Liver (tissue), 8 donors: ENCODE measurements at regions not wholly inside any gene's neighbourhood (a gene's known extent, or its start where the extent isn't known, plus 50 kb on each side); places are given as distances from the start of the nearest gene placed in this dataset.

Experiments used
- DNase-seq: peaks from one replicate; pipeline ENCODE4 v3.0.0-alpha.2; 2017; ENCODE audit warnings: low spot score
- H3K27ac ChIP-seq, 2 donors: one replicate each; pipeline ENCODE4 v1.7.0; 2013; ENCODE audit warnings: inconsistent platforms in 2 of 2, low read length in 2 of 2, control low read depth in 1 of 2, low read depth in 1 of 2, mild to moderate bottlenecking in 1 of 2
- H3K27me3 ChIP-seq, 4 donors: one replicate each; pipeline versions ENCODE4 v1.6.1 to v1.7.0; 2013; ENCODE audit warnings: low read length in 3 of 4, inconsistent platforms in 1 of 4, mild to moderate bottlenecking in 1 of 4, moderate library complexity in 1 of 4; ENCODE audit not compliant: control insufficient read depth in 4 of 4, insufficient read depth in 4 of 4
- H3K36me3 ChIP-seq, 4 donors: one replicate each; pipeline versions ENCODE4 v1.6.1 to v1.7.0; 2013; ENCODE audit warnings: low read length in 3 of 4, mild to moderate bottlenecking in 3 of 4, low read depth in 1 of 4, moderate library complexity in 1 of 4; ENCODE audit not compliant: control insufficient read depth in 4 of 4, insufficient read depth in 3 of 4
- H3K4me1 ChIP-seq, 4 donors: one replicate each; pipeline versions ENCODE4 v1.6.1 to v1.7.0; 2013; ENCODE audit warnings: low read length in 3 of 4, mild to moderate bottlenecking in 3 of 4, moderate library complexity in 1 of 4; ENCODE audit not compliant: control insufficient read depth in 4 of 4, insufficient read depth in 4 of 4
- H3K4me3 ChIP-seq, 3 donors: one replicate each; pipeline versions ENCODE4 v1.6.1 to v1.7.0; 2013; ENCODE audit warnings: low read length in 3 of 3, control low read depth in 1 of 3, low read depth in 1 of 3, mild to moderate bottlenecking in 1 of 3
- H3K9ac ChIP-seq, 2 donors: one replicate each; pipeline ENCODE4 v1.7.0; 2013; ENCODE audit warnings: low read length in 2 of 2, mild to moderate bottlenecking in 2 of 2, moderate library complexity in 2 of 2, control low read depth in 1 of 2, low read depth in 1 of 2
- H3K9me3 ChIP-seq, 4 donors: one replicate each; pipeline versions ENCODE4 v1.6.1 to v1.7.0; 2013; ENCODE audit warnings: low read length in 3 of 4; ENCODE audit not compliant: control insufficient read depth in 4 of 4
- EGR1 ChIP-seq, 2 donors: IDR thresholded peaks; 2 replicates each; pipeline ENCODE4 v1.6.1; 2016 to 2018; ENCODE audit warnings: antibody characterized with exemption in 2 of 2, low read depth in 2 of 2
- FOXA1 ChIP-seq: IDR thresholded peaks from 2 replicates; pipeline ENCODE4 v1.6.1; 2016; ENCODE audit warnings: antibody characterized with exemption
- FOXA2 ChIP-seq: IDR thresholded peaks from 2 replicates; pipeline ENCODE4 v1.6.1; 2016; ENCODE audit warnings: antibody characterized with exemption
- GABPA ChIP-seq, 2 donors: IDR thresholded peaks in 1 of 2; conservative IDR thresholded peaks in 1 of 2; 2 replicates each; pipeline ENCODE4 v1.6.1; 2016; ENCODE audit warnings: antibody characterized with exemption in 2 of 2, mild to moderate bottlenecking in 1 of 2, moderate library complexity in 1 of 2
- HNF4G ChIP-seq: IDR thresholded peaks from 2 replicates; pipeline ENCODE4 v1.6.1; 2016; ENCODE audit warnings: antibody characterized with exemption
- JUND ChIP-seq, 2 donors: IDR thresholded peaks; 2 replicates each; pipeline ENCODE4 v1.6.1; 2016; ENCODE audit warnings: antibody characterized with exemption in 2 of 2
- NR2F2 ChIP-seq: IDR thresholded peaks from 2 replicates; pipeline ENCODE4 v1.6.1; 2016; ENCODE audit warnings: antibody characterized with exemption
- RAD21 ChIP-seq, 2 donors: IDR thresholded peaks; 2 replicates each; pipeline ENCODE4 v1.6.1; 2016; ENCODE audit warnings: antibody characterized with exemption in 2 of 2, mild to moderate bottlenecking in 2 of 2
- RXRA ChIP-seq, 2 donors: IDR thresholded peaks; 2 replicates each; pipeline ENCODE4 v1.6.1; 2017 to 2018; ENCODE audit warnings: antibody characterized with exemption in 2 of 2, mild to moderate bottlenecking in 1 of 2
- SP1 ChIP-seq: IDR thresholded peaks from 2 replicates; pipeline ENCODE4 v1.6.1; 2018; ENCODE audit warnings: antibody characterized with exemption, mild to moderate bottlenecking
- TAF1 ChIP-seq: conservative IDR thresholded peaks from 2 replicates; pipeline ENCODE4 v1.6.1; 2016; ENCODE audit warnings: antibody characterized with exemption, mild to moderate bottlenecking
- YY1 ChIP-seq: IDR thresholded peaks from 2 replicates; pipeline ENCODE4 v1.6.1; 2016; ENCODE audit warnings: antibody characterized with exemption, mild to moderate bottlenecking
- WGBS: extraction: QIAGEN DNeasy Blood & Tissue Kit; methylation state at CpG from one replicate; pipeline ENCODE4 v1.1.7; 2013; 5-methylcytosine and 5-hydroxymethylcytosine counted together
- TF ChIP-seq, protein P1 (sequence below): IDR thresholded peaks from 2 replicates; pipeline ENCODE4 v1.6.1; 2016; ENCODE audit warnings: antibody characterized with exemption, mild to moderate bottlenecking
- TF ChIP-seq, protein P2 (sequence below): IDR thresholded peaks from 2 replicates; pipeline ENCODE4 v1.6.1; 2016; ENCODE audit warnings: antibody characterized with exemption
- TF ChIP-seq, protein P3 (sequence below): IDR thresholded peaks from 2 replicates; pipeline ENCODE4 v1.6.1; 2016; ENCODE audit warnings: antibody characterized with exemption
- TF ChIP-seq, protein P4 (sequence below): fragments of 150-350 bp; IDR thresholded peaks from 2 replicates; pipeline ENCODE4 v1.5.1; 2017; ENCODE audit warnings: improper control_type of control experiment, low read depth, low read length; ENCODE audit not compliant: missing input control
- TF ChIP-seq, protein P5 (sequence below): IDR thresholded peaks from 2 replicates; pipeline ENCODE4 v1.6.1; 2016; ENCODE audit warnings: antibody characterized with exemption
- donor health status: healthy.
- donor health status: healthy.
- donor health status: healthy.
- donor health status: healthy.
- donor health status: healthy.

DNA sequence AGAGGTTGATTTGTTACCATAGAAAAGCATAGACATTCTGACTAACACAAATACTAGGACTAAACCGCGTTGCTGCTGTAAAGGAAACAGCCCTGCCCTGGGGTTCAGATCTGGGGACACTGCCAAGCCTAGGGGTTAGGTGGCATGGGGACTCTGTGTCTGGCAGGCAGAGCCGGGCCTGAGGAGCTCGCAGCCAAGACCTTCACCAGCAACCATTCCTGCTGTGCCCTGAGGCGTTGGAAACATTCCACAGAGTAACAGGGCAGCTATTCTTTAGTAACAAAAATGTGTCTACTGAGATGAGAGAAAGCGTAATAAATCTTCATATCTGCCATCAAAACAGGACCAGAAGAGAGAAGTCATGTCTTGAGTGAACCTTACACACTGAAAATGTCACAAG, 280.5 kb downstream of the POM121L12 start:
- DNase-seq = no peak

DNA sequence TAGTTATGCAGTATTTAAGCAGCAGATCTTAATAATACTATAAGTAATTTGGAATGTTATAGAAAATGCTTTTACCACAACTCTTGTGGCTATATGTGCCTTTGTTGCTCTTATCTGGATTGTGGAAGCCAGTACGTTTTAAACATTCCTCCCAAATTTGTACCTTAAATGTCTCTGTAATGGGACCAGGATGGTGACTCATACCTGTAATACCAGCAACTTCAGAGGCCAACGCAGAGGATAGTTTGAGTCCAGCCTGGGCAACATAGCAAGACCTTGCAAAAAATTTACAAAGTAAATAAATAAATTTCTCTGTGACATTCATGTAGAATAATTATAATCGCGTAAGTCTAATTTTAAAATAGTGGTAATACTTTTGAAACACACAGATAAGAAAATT, 283.1 kb downstream of the POM121L12 start:
- Histone ChIP-seq H3K4me1 (no peaks in the 10 kb centered on the region), H3K4me3 (no peak overlapping the region), H3K27me3 (no peaks in the 10 kb centered on the region), H3K27ac (no peak overlapping the region), H3K9me3 (no peaks in the 10 kb centered on the region), H3K36me3 (no peaks in the 10 kb centered on the region), H3K9ac (no peak overlapping the region)
- no peak for TF ChIP-seq JUND (IDR thresholded peaks at IDR 0.05)
- WGBS = 81% methylated on average over 4 of the region's 4 CpGs
- DNase-seq = no peak

More for the DNA sequence above, 280.5 kb downstream of the POM121L12 start:
- H3K9me3 ChIP-seq = peaks cover 0 to 3% (median 0%) of the 10 kb centered on the region in 4 donors
- H3K9ac ChIP-seq = no peak overlapping the region
- WGBS = 63% methylated on average over 6 of the region's 6 CpGs
- H3K4me3 ChIP-seq = no peak overlapping the region
- no peaks in the 10 kb centered on the region for H3K27me3 ChIP-seq
- H3K4me1 ChIP-seq = no peaks in the 10 kb centered on the region
- TF ChIP-seq, protein P1, sequence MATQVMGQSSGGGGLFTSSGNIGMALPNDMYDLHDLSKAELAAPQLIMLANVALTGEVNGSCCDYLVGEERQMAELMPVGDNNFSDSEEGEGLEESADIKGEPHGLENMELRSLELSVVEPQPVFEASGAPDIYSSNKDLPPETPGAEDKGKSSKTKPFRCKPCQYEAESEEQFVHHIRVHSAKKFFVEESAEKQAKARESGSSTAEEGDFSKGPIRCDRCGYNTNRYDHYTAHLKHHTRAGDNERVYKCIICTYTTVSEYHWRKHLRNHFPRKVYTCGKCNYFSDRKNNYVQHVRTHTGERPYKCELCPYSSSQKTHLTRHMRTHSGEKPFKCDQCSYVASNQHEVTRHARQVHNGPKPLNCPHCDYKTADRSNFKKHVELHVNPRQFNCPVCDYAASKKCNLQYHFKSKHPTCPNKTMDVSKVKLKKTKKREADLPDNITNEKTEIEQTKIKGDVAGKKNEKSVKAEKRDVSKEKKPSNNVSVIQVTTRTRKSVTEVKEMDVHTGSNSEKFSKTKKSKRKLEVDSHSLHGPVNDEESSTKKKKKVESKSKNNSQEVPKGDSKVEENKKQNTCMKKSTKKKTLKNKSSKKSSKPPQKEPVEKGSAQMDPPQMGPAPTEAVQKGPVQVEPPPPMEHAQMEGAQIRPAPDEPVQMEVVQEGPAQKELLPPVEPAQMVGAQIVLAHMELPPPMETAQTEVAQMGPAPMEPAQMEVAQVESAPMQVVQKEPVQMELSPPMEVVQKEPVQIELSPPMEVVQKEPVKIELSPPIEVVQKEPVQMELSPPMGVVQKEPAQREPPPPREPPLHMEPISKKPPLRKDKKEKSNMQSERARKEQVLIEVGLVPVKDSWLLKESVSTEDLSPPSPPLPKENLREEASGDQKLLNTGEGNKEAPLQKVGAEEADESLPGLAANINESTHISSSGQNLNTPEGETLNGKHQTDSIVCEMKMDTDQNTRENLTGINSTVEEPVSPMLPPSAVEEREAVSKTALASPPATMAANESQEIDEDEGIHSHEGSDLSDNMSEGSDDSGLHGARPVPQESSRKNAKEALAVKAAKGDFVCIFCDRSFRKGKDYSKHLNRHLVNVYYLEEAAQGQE = no peak
- no peak for TF ChIP-seq GABPA (IDR thresholded peaks at IDR 0.05 in 1 of 2, conservative IDR thresholded peaks at IDR 0.05 in 1 of 2)
- TF ChIP-seq, protein P2, sequence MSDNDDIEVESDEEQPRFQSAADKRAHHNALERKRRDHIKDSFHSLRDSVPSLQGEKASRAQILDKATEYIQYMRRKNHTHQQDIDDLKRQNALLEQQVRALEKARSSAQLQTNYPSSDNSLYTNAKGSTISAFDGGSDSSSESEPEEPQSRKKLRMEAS = no peak
- H3K36me3 ChIP-seq = no peaks in the 10 kb centered on the region
- no peak overlapping the region for H3K27ac ChIP-seq

DNA sequence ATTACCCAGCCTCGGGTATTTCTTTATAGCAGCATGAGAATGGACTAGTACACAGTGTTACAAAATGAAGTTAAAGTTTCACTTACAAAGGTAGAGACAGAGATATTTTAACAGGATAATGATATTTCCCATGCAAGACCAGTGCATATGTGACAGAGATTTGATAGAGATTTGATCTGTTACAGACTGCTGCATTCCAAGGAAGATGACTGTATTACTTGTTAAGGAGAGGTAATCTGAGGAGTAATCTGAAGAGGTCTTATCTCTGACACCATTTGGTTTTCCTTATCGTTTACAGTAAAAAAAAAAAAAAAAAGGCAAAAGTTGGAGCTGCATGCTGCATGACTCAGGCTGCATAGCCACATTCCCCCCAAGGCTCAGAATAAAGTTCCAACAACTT, 289.6 kb downstream of the POM121L12 start:
- Histone ChIP-seq H3K9me3 (no peaks in the 10 kb centered on the region), H3K36me3 (no peaks in the 10 kb centered on the region), H3K4me1 (no peaks in the 10 kb centered on the region), H3K4me3 (no peak overlapping the region), H3K27me3 (no peaks in the 10 kb centered on the region), H3K9ac (no peak overlapping the region), H3K27ac (no peak overlapping the region)
- no peak for DNase-seq
- 48% methylated on average over 2 of the region's 2 CpGs for WGBS
- TF ChIP-seq SP1 = no peak
- TF ChIP-seq FOXA2 = no peak
- TF ChIP-seq, protein P3, sequence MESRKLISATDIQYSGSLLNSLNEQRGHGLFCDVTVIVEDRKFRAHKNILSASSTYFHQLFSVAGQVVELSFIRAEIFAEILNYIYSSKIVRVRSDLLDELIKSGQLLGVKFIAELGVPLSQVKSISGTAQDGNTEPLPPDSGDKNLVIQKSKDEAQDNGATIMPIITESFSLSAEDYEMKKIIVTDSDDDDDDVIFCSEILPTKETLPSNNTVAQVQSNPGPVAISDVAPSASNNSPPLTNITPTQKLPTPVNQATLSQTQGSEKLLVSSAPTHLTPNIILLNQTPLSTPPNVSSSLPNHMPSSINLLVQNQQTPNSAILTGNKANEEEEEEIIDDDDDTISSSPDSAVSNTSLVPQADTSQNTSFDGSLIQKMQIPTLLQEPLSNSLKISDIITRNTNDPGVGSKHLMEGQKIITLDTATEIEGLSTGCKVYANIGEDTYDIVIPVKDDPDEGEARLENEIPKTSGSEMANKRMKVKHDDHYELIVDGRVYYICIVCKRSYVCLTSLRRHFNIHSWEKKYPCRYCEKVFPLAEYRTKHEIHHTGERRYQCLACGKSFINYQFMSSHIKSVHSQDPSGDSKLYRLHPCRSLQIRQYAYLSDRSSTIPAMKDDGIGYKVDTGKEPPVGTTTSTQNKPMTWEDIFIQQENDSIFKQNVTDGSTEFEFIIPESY = no peak
- TF ChIP-seq GABPA (IDR thresholded peaks at IDR 0.05 in 1 of 2, conservative IDR thresholded peaks at IDR 0.05 in 1 of 2) = no peak
- TF ChIP-seq NR2F2 = no peak
- TF ChIP-seq, protein P2 = no peak
- no peak for TF ChIP-seq YY1
- no peak for TF ChIP-seq RAD21 (IDR thresholded peaks at IDR 0.05)
- TF ChIP-seq, protein P1 = no peak
- no peak for TF ChIP-seq TAF1
- TF ChIP-seq FOXA1 = no peak
- TF ChIP-seq HNF4G = no peak
- TF ChIP-seq JUND (IDR thresholded peaks at IDR 0.05) = no peak
- TF ChIP-seq EGR1 (IDR thresholded peaks at IDR 0.05; ENCODE audit: low read depth in 2 of 2) = no peak
- TF ChIP-seq RXRA (IDR thresholded peaks at IDR 0.05) = no peak
- TF ChIP-seq, protein P4, sequence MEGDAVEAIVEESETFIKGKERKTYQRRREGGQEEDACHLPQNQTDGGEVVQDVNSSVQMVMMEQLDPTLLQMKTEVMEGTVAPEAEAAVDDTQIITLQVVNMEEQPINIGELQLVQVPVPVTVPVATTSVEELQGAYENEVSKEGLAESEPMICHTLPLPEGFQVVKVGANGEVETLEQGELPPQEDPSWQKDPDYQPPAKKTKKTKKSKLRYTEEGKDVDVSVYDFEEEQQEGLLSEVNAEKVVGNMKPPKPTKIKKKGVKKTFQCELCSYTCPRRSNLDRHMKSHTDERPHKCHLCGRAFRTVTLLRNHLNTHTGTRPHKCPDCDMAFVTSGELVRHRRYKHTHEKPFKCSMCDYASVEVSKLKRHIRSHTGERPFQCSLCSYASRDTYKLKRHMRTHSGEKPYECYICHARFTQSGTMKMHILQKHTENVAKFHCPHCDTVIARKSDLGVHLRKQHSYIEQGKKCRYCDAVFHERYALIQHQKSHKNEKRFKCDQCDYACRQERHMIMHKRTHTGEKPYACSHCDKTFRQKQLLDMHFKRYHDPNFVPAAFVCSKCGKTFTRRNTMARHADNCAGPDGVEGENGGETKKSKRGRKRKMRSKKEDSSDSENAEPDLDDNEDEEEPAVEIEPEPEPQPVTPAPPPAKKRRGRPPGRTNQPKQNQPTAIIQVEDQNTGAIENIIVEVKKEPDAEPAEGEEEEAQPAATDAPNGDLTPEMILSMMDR = no peak
- TF ChIP-seq, protein P5, sequence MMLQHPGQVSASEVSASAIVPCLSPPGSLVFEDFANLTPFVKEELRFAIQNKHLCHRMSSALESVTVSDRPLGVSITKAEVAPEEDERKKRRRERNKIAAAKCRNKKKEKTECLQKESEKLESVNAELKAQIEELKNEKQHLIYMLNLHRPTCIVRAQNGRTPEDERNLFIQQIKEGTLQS = no peak
